H9 (cell line): ENCODE measurements at regions not wholly inside any gene's neighbourhood (a gene's known extent, or its start where the extent isn't known, plus 50 kb on each side); places are given as distances from the start of the nearest gene placed in this dataset.

Experiments
- DNase-seq: peaks from one replicate; pipeline ENCODE4 v3.0.0-alpha.2; 2017
- H2AFZ ChIP-seq: one replicate; pipeline ENCODE4 v1.6.1; 2013; ENCODE audit warnings: mild to moderate bottlenecking, low read length, control low read depth, moderate library complexity
- H2AK5ac ChIP-seq: 2 replicates; pipeline ENCODE4 v1.6.1; 2013; ENCODE audit warnings: low read length, control low read depth, mixed read lengths; ENCODE audit not compliant: insufficient read length
- H2BK120ac ChIP-seq: one replicate; pipeline ENCODE4 v1.6.1; 2013; ENCODE audit warnings: low read depth, mild to moderate bottlenecking, low read length, control low read depth, inconsistent platforms; ENCODE audit not compliant: poor library complexity, severe bottlenecking
- H2BK12ac ChIP-seq: 2 replicates; pipeline ENCODE4 v1.6.1; 2013; ENCODE audit warnings: low read length, control low read depth, mixed read lengths, low read depth; ENCODE audit not compliant: insufficient read length
- H2BK15ac ChIP-seq: 2 replicates; pipeline ENCODE4 v1.6.1; 2013; ENCODE audit warnings: low read depth, low read length, control low read depth
- H2BK20ac ChIP-seq: one replicate; pipeline ENCODE4 v1.6.1; 2013; ENCODE audit warnings: low read depth, mild to moderate bottlenecking, low read length, control low read depth, inconsistent platforms; ENCODE audit not compliant: poor library complexity, severe bottlenecking
- H2BK5ac ChIP-seq: 2 replicates; pipeline ENCODE4 v1.6.1; 2013; ENCODE audit warnings: low read length, control low read depth, mixed read lengths; ENCODE audit not compliant: insufficient read length
- H3K14ac ChIP-seq: 2 replicates; pipeline ENCODE4 v1.6.1; 2013; ENCODE audit warnings: low read length, control low read depth; ENCODE audit not compliant: insufficient read depth
- H3K18ac ChIP-seq: 2 replicates; pipeline ENCODE4 v1.6.1; 2013; ENCODE audit warnings: low read depth, mild to moderate bottlenecking, mixed read lengths, low read length, control low read depth; ENCODE audit not compliant: insufficient read length
- H3K23ac ChIP-seq: 2 replicates; pipeline ENCODE4 v1.6.1; 2013; ENCODE audit warnings: low read length, control low read depth, mixed read lengths, low read depth; ENCODE audit not compliant: insufficient read length
- H3K23me2 ChIP-seq: 2 replicates; pipeline ENCODE4 v1.6.1; 2013; ENCODE audit warnings: low read depth, mild to moderate bottlenecking, mixed read lengths, low read length, control low read depth; ENCODE audit not compliant: insufficient read length, poor library complexity, severe bottlenecking
- H3K27ac ChIP-seq: 2 replicates; pipeline ENCODE4 v1.5.1; 2013; ENCODE audit warnings: low read length, control low read depth, mixed read lengths, low read depth; ENCODE audit not compliant: insufficient read length
- H3K27me3 ChIP-seq: 2 replicates; pipeline ENCODE4 v1.6.1; 2013; ENCODE audit warnings: low read length, control low read depth, inconsistent platforms; ENCODE audit not compliant: insufficient read depth
- H3K4ac ChIP-seq: 2 replicates; pipeline ENCODE4 v1.6.1; 2013; ENCODE audit warnings: low read depth, mild to moderate bottlenecking, control low read depth, inconsistent platforms, low read length, moderate library complexity
- H3K4me1 ChIP-seq: 2 replicates; pipeline ENCODE4 v1.6.1; 2013; ENCODE audit warnings: low read length, control low read depth, inconsistent platforms; ENCODE audit not compliant: insufficient read depth
- H3K4me2 ChIP-seq: 2 replicates; pipeline ENCODE4 v1.6.1; 2013; ENCODE audit warnings: low read length, control low read depth, mixed read lengths; ENCODE audit not compliant: insufficient read length, insufficient read depth
- H3K56ac ChIP-seq: 2 replicates; pipeline ENCODE4 v1.6.1; 2013; ENCODE audit warnings: low read depth, mild to moderate bottlenecking, mixed read lengths, low read length, control low read depth; ENCODE audit not compliant: insufficient read length
- H3K79me1 ChIP-seq: 2 replicates; pipeline ENCODE4 v1.6.1; 2013; ENCODE audit warnings: low read depth, mild to moderate bottlenecking, moderate library complexity, low read length, control low read depth, inconsistent platforms; ENCODE audit not compliant: insufficient read depth, poor library complexity, severe bottlenecking
- H3K79me2 ChIP-seq: 2 replicates; pipeline ENCODE4 v1.6.1; 2013; ENCODE audit warnings: low read length, control low read depth, inconsistent platforms; ENCODE audit not compliant: insufficient read depth
- H3K9ac ChIP-seq: 2 replicates; pipeline ENCODE4 v1.6.1; 2013; ENCODE audit warnings: low read length, control low read depth, mixed read lengths; ENCODE audit not compliant: insufficient read length; ENCODE audit errors: extremely low read depth
- H3K9me3 ChIP-seq: one replicate; pipeline ENCODE4 v1.6.1; 2013; ENCODE audit warnings: low read depth, low read length, inconsistent platforms; ENCODE audit not compliant: control insufficient read depth
- H3T11ph ChIP-seq: one replicate; pipeline ENCODE4 v1.6.1; 2013; ENCODE audit warnings: mild to moderate bottlenecking, low read length, control low read depth, inconsistent platforms
- H4K20me1 ChIP-seq: one replicate; pipeline ENCODE4 v1.6.1; 2013; ENCODE audit not compliant: control insufficient read depth, insufficient read length, insufficient read depth
- H4K5ac ChIP-seq: 2 replicates; pipeline ENCODE4 v1.6.1; 2013; ENCODE audit warnings: low read depth, mild to moderate bottlenecking, mixed read lengths, low read length, control low read depth; ENCODE audit not compliant: insufficient read length
- H4K8ac ChIP-seq: replicated peaks from 2 replicates; pipeline ENCODE4 v1.6.1; 2013; ENCODE audit warnings: low read length, control low read depth, mixed read lengths, low read depth; ENCODE audit not compliant: insufficient read length
- H4K91ac ChIP-seq: 2 replicates; pipeline ENCODE4 v1.6.1; 2013; ENCODE audit warnings: low read depth, mild to moderate bottlenecking, moderate library complexity, mixed read lengths, low read length, control low read depth; ENCODE audit not compliant: insufficient read length
- H3K27ac Mint-ChIP-seq, 3 experiments: 2 replicates in 2 of 3; 3 replicates in 1 of 3; pipeline ENCODE4 v1.8.0; 2020 to 2021; ENCODE audit warnings: mixed read lengths in 3 of 3, mild to moderate bottlenecking in 1 of 3, moderate library complexity in 1 of 3
- H3K27me3 Mint-ChIP-seq: 2 replicates; pipeline ENCODE4 v1.8.0; 2021; ENCODE audit warnings: low read depth, mild to moderate bottlenecking, moderate library complexity, mixed read lengths
- H3K36me3 Mint-ChIP-seq, 3 experiments: 2 replicates in 2 of 3; 3 replicates in 1 of 3; pipeline ENCODE4 v1.8.0; 2020 to 2021; ENCODE audit warnings: low read depth in 3 of 3, mixed read lengths in 3 of 3; ENCODE audit not compliant: insufficient read depth in 1 of 3
- H3K4me1 Mint-ChIP-seq, 2 experiments: 2 replicates each; pipeline ENCODE4 v1.8.0; 2020; ENCODE audit warnings: mixed read lengths in 2 of 2
- H3K4me3 Mint-ChIP-seq, 2 experiments: 2 replicates in 1 of 2; 3 replicates in 1 of 2; pipeline ENCODE4 v1.8.0; 2020 to 2021; ENCODE audit warnings: mild to moderate bottlenecking in 2 of 2, mixed read lengths in 2 of 2, moderate library complexity in 1 of 2
- H3K9me3 Mint-ChIP-seq, 2 experiments: 2 replicates in 1 of 2; 3 replicates in 1 of 2; pipeline ENCODE4 v1.8.0; 2020; ENCODE audit warnings: mild to moderate bottlenecking in 2 of 2, mixed read lengths in 2 of 2, moderate library complexity in 1 of 2
- CTCF ChIP-seq: fragments of 200-600 bp; sonication (generic); conservative IDR thresholded peaks from 3 replicates; pipeline ENCODE4 v1.8.0; 2021; ENCODE audit warnings: antibody characterized with exemption, mild to moderate bottlenecking
- WGBS: extraction: QIAGEN DNeasy Blood & Tissue Kit; methylation state at CpG from one replicate; pipeline ENCODE4 v1.1.7; 2013; ENCODE audit warnings: missing lambda C conversion rate, low lambda C conversion rate, mixed read lengths; ENCODE audit not compliant: insufficient read length; ENCODE audit errors: extremely low coverage; 5-methylcytosine and 5-hydroxymethylcytosine counted together

- H4K5ac ChIP-seq, result no peak overlapping the region
- no peak overlapping the region for H2BK15ac ChIP-seq
- no peak for TF ChIP-seq CTCF
- H3K56ac ChIP-seq, result no peak overlapping the region
- H3K9ac ChIP-seq, result no peak overlapping the region
- no peak overlapping the region for H4K91ac ChIP-seq
- no peak for DNase-seq
- Mint-ChIP-seq H3K4me3 (no peak overlapping the region), H3K36me3 (no peaks in the 10 kb centered on the region), H3K27ac (no peak overlapping the region), H3K9me3 (no peaks in the 10 kb centered on the region; a peak in 1 of 5 replicates), H3K27me3 (no peaks in the 10 kb centered on the region; the same call in 1 of the 2 replicates), H3K4me1 (0 out of 4 replicates have a peak, but pooled peaks cover 0 to 2% of the 10 kb centered on the region in 2 experiments)
- no peak overlapping the region for H2BK120ac ChIP-seq
- no peaks in the 10 kb centered on the region for H3K79me1 ChIP-seq
- no peaks in the 10 kb centered on the region for H3K9me3 ChIP-seq
- no peak overlapping the region for H3K14ac ChIP-seq
- no peak overlapping the region for H3K27ac ChIP-seq
- no peak overlapping the region for H2BK20ac ChIP-seq
- H3K27me3 ChIP-seq, result no peaks in the 10 kb centered on the region
- no peak overlapping the region for H2BK12ac ChIP-seq
- no peak overlapping the region for H3K18ac ChIP-seq
- H4K8ac ChIP-seq, result no peak overlapping the region
- H3K4me1 ChIP-seq, result no peaks in the 10 kb centered on the region
- no peak overlapping the region for H3K4ac ChIP-seq
- no peak overlapping the region for H3K4me2 ChIP-seq
- no peaks in the 10 kb centered on the region for H3K79me2 ChIP-seq
- no peaks in the 10 kb centered on the region for H3K23me2 ChIP-seq
- H2BK5ac ChIP-seq, result no peak overlapping the region
- no peaks in the 10 kb centered on the region for H4K20me1 ChIP-seq
- H2AK5ac ChIP-seq, result no peak overlapping the region
- H3K23ac ChIP-seq, result no peak overlapping the region
- no peak overlapping the region for H3T11ph ChIP-seq
- no CpG with 5 or more reads among the region's 1 CpG for WGBS
- H2AFZ ChIP-seq, result no peak overlapping the region
These were observed 426.1 kb upstream of the FAM98A start for GRCh38 chr2:34025196-34025595.
